ENCODE measurements at regions not wholly inside any gene's neighbourhood (a gene's known extent, or its start where the extent isn't known, plus 50 kb on each side); places are given as distances from the start of the nearest gene placed in this dataset.

DNA sequence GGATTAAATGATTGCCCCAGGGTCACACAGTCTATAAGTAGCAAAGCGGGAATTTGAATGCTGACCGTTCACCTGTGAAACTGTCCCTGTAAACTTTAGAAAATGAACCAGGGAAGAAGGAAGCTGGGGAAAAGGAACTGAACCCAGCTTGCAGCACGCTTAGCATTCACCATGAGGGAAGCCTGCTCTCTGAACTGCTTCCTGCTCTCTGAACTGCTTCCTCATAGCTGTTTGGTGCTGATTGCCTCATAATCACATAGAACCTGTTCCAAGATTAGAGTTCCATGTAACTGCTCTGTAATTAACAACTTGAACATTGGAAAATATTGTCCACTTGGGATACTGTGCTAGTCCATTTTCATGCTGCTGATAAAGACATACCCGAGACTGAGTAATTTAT, 1504.8 kb upstream of the TMEM132C start:
- no peak for TF ChIP-seq EP300 (IDR thresholded peaks at IDR 0.05)
- TF ChIP-seq, protein P1, sequence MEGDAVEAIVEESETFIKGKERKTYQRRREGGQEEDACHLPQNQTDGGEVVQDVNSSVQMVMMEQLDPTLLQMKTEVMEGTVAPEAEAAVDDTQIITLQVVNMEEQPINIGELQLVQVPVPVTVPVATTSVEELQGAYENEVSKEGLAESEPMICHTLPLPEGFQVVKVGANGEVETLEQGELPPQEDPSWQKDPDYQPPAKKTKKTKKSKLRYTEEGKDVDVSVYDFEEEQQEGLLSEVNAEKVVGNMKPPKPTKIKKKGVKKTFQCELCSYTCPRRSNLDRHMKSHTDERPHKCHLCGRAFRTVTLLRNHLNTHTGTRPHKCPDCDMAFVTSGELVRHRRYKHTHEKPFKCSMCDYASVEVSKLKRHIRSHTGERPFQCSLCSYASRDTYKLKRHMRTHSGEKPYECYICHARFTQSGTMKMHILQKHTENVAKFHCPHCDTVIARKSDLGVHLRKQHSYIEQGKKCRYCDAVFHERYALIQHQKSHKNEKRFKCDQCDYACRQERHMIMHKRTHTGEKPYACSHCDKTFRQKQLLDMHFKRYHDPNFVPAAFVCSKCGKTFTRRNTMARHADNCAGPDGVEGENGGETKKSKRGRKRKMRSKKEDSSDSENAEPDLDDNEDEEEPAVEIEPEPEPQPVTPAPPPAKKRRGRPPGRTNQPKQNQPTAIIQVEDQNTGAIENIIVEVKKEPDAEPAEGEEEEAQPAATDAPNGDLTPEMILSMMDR (IDR thresholded peaks at IDR 0.05): no peak
- no peak for TF ChIP-seq POLR2A (IDR thresholded peaks at IDR 0.05; ENCODE audit: low read depth)
